PC-9 (cell line): ENCODE measurements at regions not wholly inside any gene's neighbourhood (a gene's known extent, or its start where the extent isn't known, plus 50 kb on each side); places are given as distances from the start of the nearest gene placed in this dataset.

Experiments
- BruUV-seq: library from RNA; stranded (reverse); fragments of 400-500 nt; replicated peaks from 2 replicates; lab custom pipeline; 2021; lab: Mats Ljungman, UMichigan
- CTCF ChIA-PET: fragments of 300-600 bp; sonication (Branson Sonifier 250); formaldehyde crosslinking; loops from one replicate; lab custom pipeline; 2022; ENCODE audit warnings: antibody characterized with exemption; lab: Charles Lee
- POLR2A ChIA-PET: fragments of 300-600 bp; sonication (Branson Sonifier 250); formaldehyde crosslinking; loops from one replicate; lab custom pipeline; 2022; ENCODE audit warnings: antibody characterized with exemption; ENCODE audit not compliant: unreplicated experiment; lab: Charles Lee
- DNase-seq, 2 experiments: peaks; one replicate each; pipeline versions ENCODE4 v3.0.0 to v3.0.0-alpha.2; 2015 to 2022; ENCODE audit warnings: mixed read lengths in 1 of 2
- H2AFZ ChIP-seq: fragments of 200-600 bp; sonication (generic); 2 replicates; pipeline ENCODE4 v1.8.1; 2017; ENCODE audit warnings: antibody characterized with exemption
- H3F3A ChIP-seq: fragments of 200-600 bp; sonication (generic); 2 replicates; pipeline ENCODE4 v1.8.1; 2017; ENCODE audit warnings: antibody characterized with exemption, mild to moderate bottlenecking, low read depth; ENCODE audit not compliant: insufficient read depth
- H3K27ac ChIP-seq: fragments of 200-600 bp; sonication (generic); 2 replicates; pipeline ENCODE4 v1.6.1; 2016; ENCODE audit warnings: mixed run types
- H3K27me3 ChIP-seq: fragments of 200-600 bp; sonication (generic); 2 replicates; pipeline ENCODE4 v1.6.1; 2016; ENCODE audit warnings: low read depth, mixed run types; ENCODE audit not compliant: insufficient read depth
- H3K36me3 ChIP-seq: fragments of 200-600 bp; sonication (generic); 2 replicates; pipeline ENCODE4 v1.6.1; 2016; ENCODE audit warnings: low read depth, mixed run types
- H3K4me1 ChIP-seq: fragments of 200-600 bp; sonication (generic); replicated peaks from 2 replicates; pipeline ENCODE4 v1.6.1; 2016; ENCODE audit warnings: mixed run types; ENCODE audit not compliant: insufficient read depth
- H3K4me2 ChIP-seq: fragments of 200-600 bp; sonication (generic); 2 replicates; pipeline ENCODE4 v1.6.1; 2017; ENCODE audit warnings: mixed run types
- H3K4me3 ChIP-seq: fragments of 200-600 bp; sonication (generic); 2 replicates; pipeline ENCODE4 v1.6.1; 2016; ENCODE audit warnings: mixed run types
- H3K79me2 ChIP-seq: fragments of 200-600 bp; sonication (generic); 2 replicates; pipeline ENCODE4 v1.6.1; 2017; ENCODE audit warnings: low read depth, mixed run types
- H3K9me2 ChIP-seq: fragments of 200-600 bp; sonication (generic); 2 replicates; pipeline ENCODE4 v1.8.1; 2017; ENCODE audit warnings: mild to moderate bottlenecking; ENCODE audit not compliant: insufficient read depth
- H3K9me3 ChIP-seq: fragments of 200-600 bp; sonication (generic); 2 replicates; pipeline ENCODE4 v1.8.1; 2016; ENCODE audit warnings: low read depth; ENCODE audit not compliant: insufficient read depth
- H4K20me1 ChIP-seq: fragments of 200-600 bp; sonication (generic); 2 replicates; pipeline ENCODE4 v1.8.1; 2017; ENCODE audit not compliant: insufficient read depth
- EZH2 ChIP-seq: fragments of 200-600 bp; sonication (generic); IDR thresholded peaks from 2 replicates; pipeline ENCODE4 v1.8.0; 2017; ENCODE audit warnings: antibody characterized with exemption, low read depth
- intact Hi-C: fragments of 100-400 bp; cut with micrococcal nuclease; formaldehyde crosslinking; loops from one replicate; pipeline ENCODE4 v1.10.0; 2022; ENCODE audit not compliant: unreplicated experiment
- TF ChIP-seq, protein P1 (sequence below): fragments of 200-600 bp; sonication (generic); conservative IDR thresholded peaks from 2 replicates; pipeline ENCODE4 v1.6.1; 2017; ENCODE audit warnings: mixed run types, antibody characterized with exemption, mild to moderate bottlenecking, moderate library complexity

DNA sequence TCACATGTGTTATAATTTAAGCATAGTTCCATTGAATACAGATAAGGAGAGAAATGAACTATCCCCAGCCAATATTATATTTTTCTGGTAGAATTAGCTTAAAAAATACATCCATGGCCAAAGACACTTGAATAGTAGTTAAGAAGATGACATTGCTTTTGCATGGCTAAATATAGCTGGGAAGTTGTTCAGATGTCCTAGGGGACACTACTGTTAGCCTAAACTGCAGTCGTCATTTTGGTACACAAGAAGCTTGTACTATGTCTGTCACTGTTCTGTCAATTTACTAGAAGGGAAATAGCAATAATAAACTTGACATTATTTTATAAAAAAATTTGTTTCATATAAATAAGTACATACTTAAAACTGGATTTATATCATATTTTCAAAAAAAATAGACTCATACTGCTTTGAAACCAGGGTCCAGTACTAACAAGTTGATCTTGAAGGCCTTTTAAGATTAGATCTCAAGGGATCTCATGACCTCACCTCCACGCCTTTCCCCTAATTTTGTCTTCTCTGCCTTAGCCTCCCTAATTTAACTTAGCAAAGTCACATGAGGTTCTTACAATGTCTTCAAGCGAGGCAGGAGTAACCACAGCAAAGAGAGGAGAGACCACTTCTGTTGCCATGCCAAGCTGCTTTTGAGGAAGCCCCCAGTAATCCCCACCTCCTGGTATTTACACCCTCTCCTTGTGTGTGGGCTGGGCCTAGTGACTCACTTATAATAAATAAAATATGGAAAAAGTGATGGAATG, 81.0 kb downstream of the AVPR1A start:
- TF ChIP-seq, protein P1, sequence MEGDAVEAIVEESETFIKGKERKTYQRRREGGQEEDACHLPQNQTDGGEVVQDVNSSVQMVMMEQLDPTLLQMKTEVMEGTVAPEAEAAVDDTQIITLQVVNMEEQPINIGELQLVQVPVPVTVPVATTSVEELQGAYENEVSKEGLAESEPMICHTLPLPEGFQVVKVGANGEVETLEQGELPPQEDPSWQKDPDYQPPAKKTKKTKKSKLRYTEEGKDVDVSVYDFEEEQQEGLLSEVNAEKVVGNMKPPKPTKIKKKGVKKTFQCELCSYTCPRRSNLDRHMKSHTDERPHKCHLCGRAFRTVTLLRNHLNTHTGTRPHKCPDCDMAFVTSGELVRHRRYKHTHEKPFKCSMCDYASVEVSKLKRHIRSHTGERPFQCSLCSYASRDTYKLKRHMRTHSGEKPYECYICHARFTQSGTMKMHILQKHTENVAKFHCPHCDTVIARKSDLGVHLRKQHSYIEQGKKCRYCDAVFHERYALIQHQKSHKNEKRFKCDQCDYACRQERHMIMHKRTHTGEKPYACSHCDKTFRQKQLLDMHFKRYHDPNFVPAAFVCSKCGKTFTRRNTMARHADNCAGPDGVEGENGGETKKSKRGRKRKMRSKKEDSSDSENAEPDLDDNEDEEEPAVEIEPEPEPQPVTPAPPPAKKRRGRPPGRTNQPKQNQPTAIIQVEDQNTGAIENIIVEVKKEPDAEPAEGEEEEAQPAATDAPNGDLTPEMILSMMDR = no peak
- no peak for TF ChIP-seq EZH2
- H3K4me2 ChIP-seq = no peak overlapping the region
- POLR2A ChIA-PET = no interaction called here
- H3K79me2 ChIP-seq = no peaks in the 10 kb centered on the region
- H3K4me1 ChIP-seq = no peaks in the 10 kb centered on the region
- no peak overlapping the region for H2AFZ ChIP-seq
- no peaks in the 10 kb centered on the region for H3K9me3 ChIP-seq
- no peaks in the 10 kb centered on the region for H4K20me1 ChIP-seq
- no peaks in the 10 kb centered on the region for H3K36me3 ChIP-seq
- intact Hi-C loops = loop anchor here (1.0 to 5.0 kb wide), 3 partner anchors 133 to 632 kb away; partner anchors contain the start of gene PPM1H
- CTCF ChIA-PET = interaction anchor here (1.4 kb wide), 2 partner anchors 135 to 632 kb away, joined by 4 to 6 read pairs; partner anchors contain the start of gene PPM1H
- peaks cover 4% of the 10 kb centered on the region for H3K9me2 ChIP-seq
- DNase-seq = no peak
- no peaks in the 10 kb centered on the region for H3K27me3 ChIP-seq
- no peak overlapping the region for H3K4me3 ChIP-seq
- no peaks in the 10 kb centered on the region for H3F3A ChIP-seq
- no TSS peak for BruUV-seq
- H3K27ac ChIP-seq = no peak overlapping the region

DNA sequence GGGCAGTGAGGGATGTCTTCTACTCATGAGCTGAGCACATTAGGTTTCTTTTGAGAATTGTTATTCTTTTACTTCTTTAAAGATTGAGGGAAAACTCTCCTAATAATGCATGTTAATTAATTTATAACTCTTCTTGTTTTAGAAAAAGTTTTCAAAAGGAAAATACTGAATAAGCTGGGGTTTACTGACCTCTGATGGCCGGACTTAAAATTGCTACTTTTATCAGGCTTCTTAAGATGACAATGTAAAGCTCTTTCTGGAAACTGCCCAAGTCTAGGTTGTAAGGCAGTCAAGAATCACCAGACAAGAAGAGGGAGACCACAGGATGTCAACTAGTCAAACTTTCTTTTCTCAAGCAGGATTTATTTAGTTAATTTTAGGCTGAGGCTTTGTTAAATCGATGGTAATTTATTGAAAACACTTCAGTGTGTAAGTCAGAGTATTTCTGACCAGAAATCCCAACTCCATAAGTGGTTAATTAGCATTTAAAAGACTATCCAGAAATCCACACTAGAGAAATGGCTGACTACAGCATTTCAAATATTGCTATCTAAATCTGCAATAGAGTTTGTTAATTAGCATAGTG, 82.1 kb downstream of the AVPR1A start:
- Histone ChIP-seq H3K27me3 (no peaks in the 10 kb centered on the region), H3K79me2 (no peaks in the 10 kb centered on the region), H3K4me3 (no peak overlapping the region), H3K36me3 (no peaks in the 10 kb centered on the region), H2AFZ (no peak overlapping the region), H3F3A (no peaks in the 10 kb centered on the region), H3K27ac (no peak overlapping the region), H3K4me2 (no peak overlapping the region), H3K9me3 (no peaks in the 10 kb centered on the region), H4K20me1 (no peaks in the 10 kb centered on the region), H3K4me1 (no peaks in the 10 kb centered on the region), H3K9me2 (peaks cover 4% of the 10 kb centered on the region)
- no TSS peak for BruUV-seq
- peak; percentile 7 to 58 for DNase-seq
- POLR2A ChIA-PET = interaction anchor here (0.6 to 0.7 kb wide), 2 partner anchors 8 to 300 kb away, joined by 3 read pairs; no protein-coding TSS in a partner anchor
- CTCF ChIA-PET = interaction anchor here (0.5 to 1.4 kb wide), 6 partner anchors 15 to 630 kb away, joined by 4 to 6 read pairs (median 4); partner anchors contain the start of gene PPM1H
- TF ChIP-seq, protein P1 = peak; percentile 78
- no peak for TF ChIP-seq EZH2
- intact Hi-C loops = loop anchor here (1.0 to 5.0 kb wide), 4 partner anchors 132 to 631 kb away; partner anchors contain the start of gene PPM1H

DNA sequence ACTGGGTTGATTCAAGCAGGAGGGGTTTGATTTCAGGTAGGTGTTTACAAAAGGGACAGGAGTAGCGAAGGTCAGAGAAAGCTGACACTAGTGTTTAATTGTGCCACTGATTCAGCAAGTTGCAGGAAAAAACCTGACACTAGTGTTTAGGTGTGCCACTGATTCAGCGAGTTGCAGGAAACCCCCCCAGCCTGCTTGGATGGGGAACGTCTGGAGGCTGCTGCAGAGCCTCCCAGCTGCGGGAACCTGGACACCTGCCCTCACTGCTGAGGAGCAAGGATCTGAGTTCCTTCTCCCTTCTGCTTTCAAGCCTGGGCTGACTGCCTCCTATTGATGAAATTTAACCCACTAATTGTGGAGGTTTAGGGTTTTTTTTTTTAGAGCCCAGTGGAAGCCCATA, 84.2 kb downstream of the AVPR1A start:
- no peaks in the 10 kb centered on the region for H3K9me3 ChIP-seq
- no peaks in the 10 kb centered on the region for H3K36me3 ChIP-seq
- no TSS peak for BruUV-seq
- intact Hi-C loops = loop anchor here (5.0 kb wide), 1 partner anchor 129 kb away; the partner anchor contains the start of gene PPM1H
- no peak overlapping the region for H3K4me2 ChIP-seq
- no peak overlapping the region for H3K4me3 ChIP-seq
- no peaks in the 10 kb centered on the region for H3K9me2 ChIP-seq
- no peak for DNase-seq
- H4K20me1 ChIP-seq = no peaks in the 10 kb centered on the region
- no peak overlapping the region for H2AFZ ChIP-seq
- TF ChIP-seq EZH2 = no peak
- TF ChIP-seq, protein P1 = no peak
- H3K27ac ChIP-seq = no peak overlapping the region
- no peaks in the 10 kb centered on the region for H3K79me2 ChIP-seq
- no peaks in the 10 kb centered on the region for H3K4me1 ChIP-seq
- no peaks in the 10 kb centered on the region for H3K27me3 ChIP-seq
- no peaks in the 10 kb centered on the region for H3F3A ChIP-seq
- ChIA-PET POLR2A (no interaction called here), CTCF (interaction anchor here (0.6 kb wide), 1 partner anchor 600 kb away, joined by 4 read pairs; no protein-coding TSS in a partner anchor)
